ENCODE measurements at regions not wholly inside any gene's neighbourhood (a gene's known extent, or its start where the extent isn't known, plus 50 kb on each side); places are given as distances from the start of the nearest gene placed in this dataset.

- DNase-seq: no peak
Measured at GRCh38 chr15:93706495-93707292, 524.7 kb upstream of the MCTP2 start.

GRCh38 chr15:93705753-93706455 lies 525.5 kb upstream of the MCTP2 start:
- no peak for DNase-seq

GRCh38 chr15:93703092-93703739 lies 528.1 kb upstream of the MCTP2 start:
- no peak for DNase-seq

GRCh38 chr15:93700051-93700450 lies 531.3 kb upstream of the MCTP2 start:
- no peak for DNase-seq

- no peak for DNase-seq
Measured at GRCh38 chr15:93694033-93694432, 537.3 kb upstream of the MCTP2 start.

- DNase-seq: no peak
Measured at GRCh38 chr15:93683651-93684050, 547.7 kb upstream of the MCTP2 start.

GRCh38 chr15:93671387-93671943 lies 559.9 kb upstream of the MCTP2 start:
- no peak for DNase-seq

GRCh38 chr15:93670931-93671330 lies 560.4 kb upstream of the MCTP2 start:
- DNase-seq: no peak

- no peak for DNase-seq
Measured at GRCh38 chr15:93664213-93664956, 567.0 kb upstream of the MCTP2 start.

GRCh38 chr15:93662162-93662885 lies 569.0 kb upstream of the MCTP2 start:
- no peak for DNase-seq

GRCh38 chr15:93658026-93658816 lies 569.2 kb upstream of the RGMA start:
- DNase-seq: no peak

GRCh38 chr15:93656041-93656440 lies 567.0 kb upstream of the RGMA start:
- no peak for DNase-seq

- DNase-seq: no peak
Measured at GRCh38 chr15:93649691-93650235, 560.8 kb upstream of the RGMA start.

- no peak for DNase-seq
Measured at GRCh38 chr15:93646193-93646592, 557.2 kb upstream of the RGMA start.

GRCh38 chr15:93645594-93645993 lies 556.6 kb upstream of the RGMA start:
- no peak for DNase-seq

GRCh38 chr15:93644595-93644994 lies 555.6 kb upstream of the RGMA start:
- DNase-seq: no peak

GRCh38 chr15:93640411-93640962 lies 551.5 kb upstream of the RGMA start:
- DNase-seq: no peak

- DNase-seq: no peak
Measured at GRCh38 chr15:93631958-93632618, 543.1 kb upstream of the RGMA start.

- DNase-seq: no peak
Measured at GRCh38 chr15:93619597-93619996, 530.6 kb upstream of the RGMA start.

- DNase-seq: no peak
Measured at GRCh38 chr15:93617443-93617842, 528.4 kb upstream of the RGMA start.

Data from NCI-H1436 (cell line).